Body of pancreas (tissue), 4 donors: ENCODE measurements at regions not wholly inside any gene's neighbourhood (a gene's known extent, or its start where the extent isn't known, plus 50 kb on each side); places are given as distances from the start of the nearest gene placed in this dataset.
A peak's percentile ranks its signal among the peaks of the same experiment; 100 is the strongest.

ENCODE experiments used
- ATAC-seq: fragments of 150-250 bp; one replicate; pipeline ENCODE4 v1.9.1; 2016
- DNase-seq, 4 donors: peaks; one replicate each; pipeline ENCODE4 v3.0.0-alpha.2; 2019
- H3K27ac ChIP-seq, 4 donors: fragments of 200-600 bp; sonication (generic); 1 replicate in 3 of 4; 2 replicates in 1 of 4; pipeline versions ENCODE4 v1.5.1 to v1.6.1; 2016 to 2019; ENCODE audit warnings: mild to moderate bottlenecking in 1 of 4, mixed read lengths in 1 of 4, moderate library complexity in 1 of 4
- H3K27me3 ChIP-seq, 2 donors: fragments of 200-600 bp; sonication (generic); one replicate each; pipeline ENCODE4 v1.6.0; 2016; ENCODE audit warnings: mild to moderate bottlenecking in 1 of 2
- H3K36me3 ChIP-seq, 2 donors: fragments of 200-600 bp; sonication (generic); replicated peaks in 1 of 2; 2 replicates each; pipeline ENCODE4 v1.5.1; 2016; ENCODE audit warnings: low read depth in 2 of 2; ENCODE audit not compliant: insufficient read depth in 1 of 2
- H3K4me1 ChIP-seq: fragments of 200-600 bp; sonication (generic); one replicate; pipeline ENCODE4 v1.6.0; 2016
- H3K4me3 ChIP-seq, 2 donors: fragments of 200-600 bp; sonication (generic); 1 replicate in 1 of 2; 2 replicates in 1 of 2; pipeline ENCODE4 v1.5.1; 2016 to 2019
- H3K9me3 ChIP-seq, 3 donors: fragments of 200-600 bp; sonication (generic); 1 replicate in 2 of 3; 2 replicates in 1 of 3; pipeline ENCODE4 v1.5.1; 2016
- POLR2A ChIP-seq, 3 donors: fragments of 450-650 bp; IDR thresholded peaks; one replicate each; pipeline ENCODE4 v1.6.1; 2016; ENCODE audit warnings: antibody characterized with exemption in 3 of 3, mild to moderate bottlenecking in 2 of 3
- WGBS, 2 donors: methylation state at CpG; one replicate each; pipeline ENCODE4 v1.1.5; 2017; 5-methylcytosine and 5-hydroxymethylcytosine counted together
- intact Hi-C: fragments of 100-400 bp; cut with DNase I; formaldehyde crosslinking; loops from one replicate; pipeline ENCODE4 v1.15.1; 2023
- TF ChIP-seq, protein P1 (sequence below), 7 experiments: fragments of 450-650 bp in 4 of 7; fragments of 200-600 bp in 3 of 7; sonication (generic) in 3 of 7; IDR thresholded peaks; one replicate each; pipeline ENCODE4 v1.5.1; 2016 to 2019; ENCODE audit warnings: antibody characterized with exemption in 7 of 7

DNA sequence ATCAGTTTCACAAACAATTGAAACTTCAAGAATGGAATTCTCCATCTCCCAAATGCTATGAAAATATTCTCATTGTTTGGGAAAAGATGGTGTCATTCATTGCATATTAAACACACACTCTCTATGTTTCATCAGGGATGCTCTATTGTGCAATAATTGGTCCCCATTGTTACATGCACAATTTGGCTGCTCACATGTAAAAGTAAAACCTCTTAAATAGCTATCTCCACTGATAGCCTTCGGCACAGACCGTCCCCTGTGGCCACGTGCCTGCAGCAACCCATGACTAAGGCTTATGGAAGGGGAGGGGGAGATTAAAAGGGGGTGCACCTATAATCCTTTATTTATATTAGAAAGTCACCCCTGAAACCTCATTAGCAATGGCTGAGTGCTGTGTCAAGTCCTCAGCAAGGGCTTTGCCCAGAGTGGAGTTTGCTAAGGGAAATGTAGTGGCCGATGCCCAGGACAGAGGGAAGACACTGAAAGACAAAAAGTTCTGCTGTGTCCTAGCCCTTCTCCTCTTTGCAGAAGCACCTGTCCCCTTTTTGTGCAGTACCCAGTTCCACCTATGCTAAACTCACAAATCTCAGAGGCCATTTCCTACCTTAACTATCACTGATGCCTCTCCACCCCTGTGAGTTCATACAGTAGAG lies 309.6 kb upstream of the ESRRG start:
- no peak for TF ChIP-seq POLR2A (IDR thresholded peaks at IDR 0.05)
- TF ChIP-seq, protein P1, sequence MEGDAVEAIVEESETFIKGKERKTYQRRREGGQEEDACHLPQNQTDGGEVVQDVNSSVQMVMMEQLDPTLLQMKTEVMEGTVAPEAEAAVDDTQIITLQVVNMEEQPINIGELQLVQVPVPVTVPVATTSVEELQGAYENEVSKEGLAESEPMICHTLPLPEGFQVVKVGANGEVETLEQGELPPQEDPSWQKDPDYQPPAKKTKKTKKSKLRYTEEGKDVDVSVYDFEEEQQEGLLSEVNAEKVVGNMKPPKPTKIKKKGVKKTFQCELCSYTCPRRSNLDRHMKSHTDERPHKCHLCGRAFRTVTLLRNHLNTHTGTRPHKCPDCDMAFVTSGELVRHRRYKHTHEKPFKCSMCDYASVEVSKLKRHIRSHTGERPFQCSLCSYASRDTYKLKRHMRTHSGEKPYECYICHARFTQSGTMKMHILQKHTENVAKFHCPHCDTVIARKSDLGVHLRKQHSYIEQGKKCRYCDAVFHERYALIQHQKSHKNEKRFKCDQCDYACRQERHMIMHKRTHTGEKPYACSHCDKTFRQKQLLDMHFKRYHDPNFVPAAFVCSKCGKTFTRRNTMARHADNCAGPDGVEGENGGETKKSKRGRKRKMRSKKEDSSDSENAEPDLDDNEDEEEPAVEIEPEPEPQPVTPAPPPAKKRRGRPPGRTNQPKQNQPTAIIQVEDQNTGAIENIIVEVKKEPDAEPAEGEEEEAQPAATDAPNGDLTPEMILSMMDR (IDR thresholded peaks at IDR 0.05) = no peak
- ATAC-seq = no peak

GRCh38 chr1:217029281-217030157 lies 306.3 kb upstream of the ESRRG start:
- peak in 1 of 3 donors; percentile 22 for TF ChIP-seq POLR2A (IDR thresholded peaks at IDR 0.05)
- TF ChIP-seq, protein P1 (IDR thresholded peaks at IDR 0.05) = no peak
- H3K27me3 ChIP-seq = no peaks in the 10 kb centered on the region
- H3K4me1 ChIP-seq = peaks cover 47% of the 10 kb centered on the region
- 30 to 33% methylated on average over 13 of the region's 13 CpGs for WGBS, 2 donors
- H3K27ac ChIP-seq = peak overlapping the region; percentile 60 to 85 (median 80)
- DNase-seq (peak; percentile 50 to 84 (median 80)), ATAC-seq (peak; percentile 95)
- intact Hi-C loops = no loop called here
- no peaks in the 10 kb centered on the region for H3K36me3 ChIP-seq
- H3K9me3 ChIP-seq = no peaks in the 10 kb centered on the region
- no peak overlapping the region for H3K4me3 ChIP-seq

More for the DNA sequence above, 309.6 kb upstream of the ESRRG start:
- intact Hi-C loops = no loop called here
- Histone ChIP-seq H3K9me3 (no peaks in the 10 kb centered on the region), H3K27me3 (no peaks in the 10 kb centered on the region), H3K4me3 (no peak overlapping the region), H3K27ac (no peak overlapping the region), H3K36me3 (no peaks in the 10 kb centered on the region), H3K4me1 (peaks cover 31% of the 10 kb centered on the region)
- DNase-seq = no peak
- WGBS, 2 donors = 80 to 82% methylated on average over 4 of the region's 4 CpGs

- Histone ChIP-seq H3K4me3 (no peak overlapping the region), H3K27ac (peak overlapping the region in 3 of 4 donors; percentile 79 to 85 (median 81)), H3K9me3 (no peaks in the 10 kb centered on the region), H3K4me1 (peaks cover 47% of the 10 kb centered on the region), H3K36me3 (no peaks in the 10 kb centered on the region), H3K27me3 (no peaks in the 10 kb centered on the region)
- DNase-seq = no peak
- intact Hi-C loops = no loop called here
- 68 to 70% methylated on average over 4 of the region's 4 CpGs for WGBS, 2 donors
- TF ChIP-seq POLR2A (IDR thresholded peaks at IDR 0.05) = no peak
- no peak for ATAC-seq
Measured at GRCh38 chr1:217027403-217028080, 304.3 kb upstream of the ESRRG start.

DNA sequence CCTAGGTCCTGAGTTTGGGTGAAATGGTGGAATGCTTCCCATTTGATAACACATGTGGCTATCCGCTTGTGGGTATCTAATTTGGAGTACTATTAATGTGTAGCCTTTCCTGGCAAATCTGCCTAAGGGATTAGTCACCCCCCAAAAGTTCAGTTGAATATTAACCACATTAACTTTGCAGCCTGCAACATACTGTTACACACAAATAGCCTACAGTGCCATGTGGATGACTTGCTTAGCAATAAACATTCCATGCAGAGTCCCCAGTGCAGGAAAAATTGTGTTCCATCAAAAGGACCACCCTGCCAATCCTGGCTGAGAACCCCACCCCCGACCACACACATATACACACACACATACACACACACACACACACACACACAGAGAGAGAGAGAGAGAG lies 303.3 kb upstream of the ESRRG start:
- H3K27me3 ChIP-seq = no peaks in the 10 kb centered on the region
- no peak overlapping the region for H3K4me3 ChIP-seq
- 6 to 37% methylated on average over 2 of the region's 2 CpGs for WGBS, 2 donors
- no peaks in the 10 kb centered on the region for H3K36me3 ChIP-seq
- peak overlapping the region in 3 of 4 donors; percentile 41 to 85 (median 79) for H3K27ac ChIP-seq
- no peak for TF ChIP-seq POLR2A (IDR thresholded peaks at IDR 0.05)
- TF ChIP-seq, protein P1 (IDR thresholded peaks at IDR 0.05) = peak in 1 of 7 experiments; percentile 4
- DNase-seq (peak in 3 of 4 donors; percentile 7 to 38 (median 12)), ATAC-seq (peak; percentile 62)
- peaks cover 47% of the 10 kb centered on the region for H3K4me1 ChIP-seq
- intact Hi-C loops = no loop called here
- no peaks in the 10 kb centered on the region for H3K9me3 ChIP-seq

DNA sequence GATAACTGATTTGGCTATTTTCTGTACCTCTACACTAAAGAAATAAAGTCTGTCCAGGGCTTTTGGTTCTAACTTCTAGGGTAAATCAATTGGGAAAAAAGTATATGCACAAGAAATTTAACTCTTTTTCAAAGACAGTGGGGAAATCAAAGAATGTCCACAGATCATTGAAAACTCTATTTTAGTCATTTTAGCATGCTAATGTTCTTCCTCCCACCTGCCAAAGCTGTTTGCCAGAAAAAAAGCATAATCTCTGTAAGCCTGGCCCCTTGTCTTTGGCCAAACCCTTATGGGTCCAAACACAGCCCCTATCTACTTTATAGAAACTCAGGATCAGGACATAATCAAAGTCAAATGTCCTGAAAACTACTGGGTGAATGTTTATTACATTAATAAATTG lies 302.2 kb upstream of the ESRRG start:
- Histone ChIP-seq H3K36me3 (no peaks in the 10 kb centered on the region), H3K27ac (peak overlapping the region in 1 of 4 donors; percentile 64), H3K4me1 (peaks cover 39% of the 10 kb centered on the region), H3K9me3 (no peaks in the 10 kb centered on the region), H3K4me3 (no peak overlapping the region), H3K27me3 (no peaks in the 10 kb centered on the region)
- ATAC-seq (no peak), DNase-seq (no peak)
- TF ChIP-seq, protein P1 (IDR thresholded peaks at IDR 0.05) = no peak
- no peak for TF ChIP-seq POLR2A (IDR thresholded peaks at IDR 0.05)
- intact Hi-C loops = no loop called here
